Large intestine (tissue), 3 donors: ENCODE measurements at regions not wholly inside any gene's neighbourhood (a gene's known extent, or its start where the extent isn't known, plus 50 kb on each side); places are given as distances from the start of the nearest gene placed in this dataset.

ENCODE experiments used
- DNase-seq, 2 donors: peaks; one replicate each; pipeline versions ENCODE4 v3.0.0 to v3.0.0-alpha.2; 2013
- H3K27ac ChIP-seq: one replicate; pipeline ENCODE4 v1.5.1; 2013; ENCODE audit warnings: low read length
- H3K27me3 ChIP-seq: 2 replicates; pipeline ENCODE4 v1.6.1; 2013; ENCODE audit warnings: low read length; ENCODE audit not compliant: control insufficient read depth, insufficient read depth
- H3K36me3 ChIP-seq: 2 replicates; pipeline ENCODE4 v1.6.1; 2013; ENCODE audit warnings: low read length; ENCODE audit not compliant: control insufficient read depth, insufficient read depth
- H3K4me1 ChIP-seq: one replicate; pipeline ENCODE4 v1.6.1; 2013; ENCODE audit warnings: low read length; ENCODE audit not compliant: control insufficient read depth, insufficient read depth
- H3K4me3 ChIP-seq: one replicate; pipeline ENCODE4 v1.5.1; 2013; ENCODE audit warnings: low read length
- H3K9me3 ChIP-seq: one replicate; pipeline ENCODE4 v1.6.1; 2013; ENCODE audit warnings: mild to moderate bottlenecking, low read depth, low read length, moderate library complexity; ENCODE audit not compliant: control insufficient read depth
- WGBS: methylation state at CpG from one replicate; pipeline ENCODE4 v1.1.5; 2013; ENCODE audit warnings: low lambda C conversion rate; ENCODE audit not compliant: insufficient coverage; 5-methylcytosine and 5-hydroxymethylcytosine counted together

DNA sequence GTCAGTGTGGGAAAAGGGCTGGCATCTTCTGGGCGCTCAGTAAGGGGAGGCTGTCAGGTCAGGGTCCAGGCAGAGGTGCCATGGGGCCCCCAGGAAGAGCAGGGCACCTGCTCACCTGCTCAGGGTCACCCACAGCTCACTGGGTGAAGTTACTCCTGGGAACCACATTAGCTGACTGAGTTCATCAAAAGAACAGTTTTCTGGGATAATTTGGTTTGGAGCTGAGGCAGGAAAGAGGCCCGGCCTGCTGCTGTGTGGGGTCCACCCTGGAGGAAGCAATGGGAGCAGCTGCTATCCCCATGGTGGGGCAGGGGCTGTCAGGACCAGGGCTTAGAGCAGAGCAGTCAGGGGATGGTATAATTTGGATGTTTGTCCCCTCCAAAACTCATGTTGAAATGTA, 97.2 kb upstream of the GPC1 start:
- Histone ChIP-seq H3K4me3 (no peak overlapping the region), H3K27ac (no peak overlapping the region), H3K27me3 (no peaks in the 10 kb centered on the region), H3K9me3 (no peaks in the 10 kb centered on the region), H3K4me1 (no peaks in the 10 kb centered on the region), H3K36me3 (no peaks in the 10 kb centered on the region)
- no peak for DNase-seq
- WGBS = no CpG with 5 or more reads among the region's 2 CpGs

DNA sequence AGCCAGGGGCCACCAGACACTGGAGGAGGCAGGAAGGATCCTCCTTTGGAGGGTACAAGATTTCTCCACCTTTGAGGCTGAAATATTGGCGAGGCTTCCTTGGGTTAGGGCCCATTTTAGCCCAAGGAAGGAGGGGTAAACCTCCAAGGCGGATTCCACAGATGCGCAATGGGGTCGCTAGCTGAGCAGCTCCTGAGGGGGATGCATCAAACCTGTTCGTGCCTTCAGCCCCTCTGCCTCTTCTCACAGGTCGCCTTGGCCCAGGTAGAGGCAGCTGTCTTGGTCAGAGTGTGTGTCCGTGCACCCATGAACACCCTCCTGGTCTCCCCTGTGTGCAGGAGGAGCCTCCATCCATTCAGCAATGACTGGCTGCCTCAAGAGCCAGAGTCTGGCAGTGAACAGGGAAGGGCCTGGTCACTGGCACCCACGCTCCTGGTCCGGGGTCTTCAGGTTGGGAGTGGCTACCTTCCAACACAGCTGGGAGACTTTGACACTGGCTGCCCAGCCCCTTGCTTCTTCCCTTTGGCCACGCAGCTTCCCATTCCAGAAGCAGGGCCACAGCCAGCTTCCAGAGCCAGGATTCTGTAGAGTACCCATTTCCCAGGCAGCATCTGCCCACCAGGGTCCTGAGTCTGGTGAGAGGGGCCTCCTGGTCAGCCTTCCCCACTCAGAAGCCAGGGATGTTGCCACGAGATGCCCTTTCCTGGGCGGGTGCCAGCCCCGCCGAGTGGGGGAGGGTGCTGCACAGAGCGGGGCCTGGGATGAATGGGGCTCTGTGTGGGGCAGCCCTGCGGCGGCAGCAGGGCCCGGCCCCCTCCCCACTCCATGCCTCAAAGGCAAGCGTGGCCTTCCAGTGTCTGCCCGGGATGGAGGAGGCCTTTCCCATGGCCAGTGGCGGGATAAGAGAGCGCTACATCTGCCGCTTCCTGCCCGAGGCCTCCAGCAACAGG, 95.8 kb upstream of the GPC1 start:
- DNase-seq = no peak
- H3K4me1 ChIP-seq = no peaks in the 10 kb centered on the region
- H3K27ac ChIP-seq = no peak overlapping the region
- 100% methylated on average over 1 of the region's 24 CpGs for WGBS
- H3K9me3 ChIP-seq = no peaks in the 10 kb centered on the region
- no peaks in the 10 kb centered on the region for H3K27me3 ChIP-seq
- no peak overlapping the region for H3K4me3 ChIP-seq
- H3K36me3 ChIP-seq = no peaks in the 10 kb centered on the region

DNA sequence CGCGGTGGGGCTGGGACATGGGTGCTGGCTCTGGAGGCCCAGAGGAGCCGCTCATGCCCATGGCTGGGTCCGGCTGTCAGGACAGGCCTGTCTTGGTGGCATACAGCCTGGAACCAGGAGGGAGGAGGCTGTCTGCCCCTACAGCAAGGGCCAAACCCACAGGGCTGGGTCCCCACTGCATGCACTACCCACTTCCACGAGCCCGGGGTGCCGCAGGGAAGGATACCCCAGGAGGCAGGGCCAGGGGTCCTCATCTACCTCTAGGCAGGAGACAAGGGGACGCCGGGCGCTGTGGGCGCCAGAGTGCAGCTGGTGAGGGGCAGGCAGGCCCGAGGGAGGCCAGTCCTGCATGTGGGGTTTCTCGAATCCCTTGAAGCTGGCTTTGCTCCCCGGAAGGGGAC, 95.1 kb upstream of the GPC1 start:
- no peak overlapping the region for H3K27ac ChIP-seq

DNA sequence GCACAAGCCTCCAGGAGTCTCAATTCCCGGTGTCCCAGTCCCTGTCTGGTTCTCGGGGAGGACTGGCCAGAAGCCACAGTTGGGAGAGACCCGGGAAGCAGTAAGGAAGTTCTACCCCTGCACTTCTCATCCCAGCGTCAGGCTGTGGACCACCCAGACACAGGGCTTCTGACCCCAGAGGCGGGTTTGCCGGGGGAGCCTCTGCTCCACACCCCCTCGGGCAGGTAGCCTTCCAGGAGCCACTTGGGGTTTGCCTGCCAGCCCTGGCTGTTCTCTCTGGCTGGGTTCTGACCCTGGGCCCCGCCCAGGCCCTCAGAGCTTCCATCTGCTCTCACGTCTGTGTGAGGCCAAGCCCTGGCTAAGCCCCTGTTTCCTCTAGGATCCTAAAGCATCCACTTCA, 94.4 kb upstream of the GPC1 start:
- no peak for DNase-seq
- H3K36me3 ChIP-seq = no peaks in the 10 kb centered on the region
- H3K4me3 ChIP-seq = no peak overlapping the region
- peaks cover 2% of the 10 kb centered on the region for H3K9me3 ChIP-seq
- no peaks in the 10 kb centered on the region for H3K4me1 ChIP-seq
- no peak overlapping the region for H3K27ac ChIP-seq
- WGBS = no CpG with 5 or more reads among the region's 9 CpGs
- H3K27me3 ChIP-seq = no peaks in the 10 kb centered on the region

More for the DNA sequence above, 95.1 kb upstream of the GPC1 start:
- no peaks in the 10 kb centered on the region for H3K4me1 ChIP-seq
- no peaks in the 10 kb centered on the region for H3K36me3 ChIP-seq
- no peaks in the 10 kb centered on the region for H3K9me3 ChIP-seq
- DNase-seq = no peak
- no peak overlapping the region for H3K4me3 ChIP-seq
- no peaks in the 10 kb centered on the region for H3K27me3 ChIP-seq
- no CpG with 5 or more reads among the region's 14 CpGs for WGBS

DNA sequence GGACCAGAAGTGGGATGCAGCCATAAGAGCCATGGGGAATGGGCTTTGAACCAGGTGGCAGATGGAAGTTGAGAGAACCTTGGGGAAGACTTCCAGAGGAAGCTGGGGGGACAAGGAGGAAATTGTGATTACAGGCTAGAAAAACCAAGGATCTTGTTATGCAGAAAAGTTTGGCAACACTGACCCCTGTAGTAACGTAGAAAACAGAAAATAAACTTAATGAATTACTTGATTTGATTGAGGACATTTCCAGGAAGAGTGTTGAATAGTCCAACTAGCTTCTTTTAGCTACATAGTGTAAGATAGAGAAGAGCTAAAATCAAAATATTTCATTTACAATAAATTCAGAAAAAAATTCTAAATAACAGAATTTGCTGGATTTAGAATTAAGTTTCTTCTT, 91.9 kb upstream of the GPC1 start:
- no peaks in the 10 kb centered on the region for H3K36me3 ChIP-seq
- no peak for DNase-seq
- no peak overlapping the region for H3K27ac ChIP-seq
- H3K4me1 ChIP-seq = no peaks in the 10 kb centered on the region
- peaks cover 3% of the 10 kb centered on the region for H3K9me3 ChIP-seq
- no peaks in the 10 kb centered on the region for H3K27me3 ChIP-seq
- H3K4me3 ChIP-seq = no peak overlapping the region
- WGBS = 67% methylated on average over 1 of the region's 1 CpG

DNA sequence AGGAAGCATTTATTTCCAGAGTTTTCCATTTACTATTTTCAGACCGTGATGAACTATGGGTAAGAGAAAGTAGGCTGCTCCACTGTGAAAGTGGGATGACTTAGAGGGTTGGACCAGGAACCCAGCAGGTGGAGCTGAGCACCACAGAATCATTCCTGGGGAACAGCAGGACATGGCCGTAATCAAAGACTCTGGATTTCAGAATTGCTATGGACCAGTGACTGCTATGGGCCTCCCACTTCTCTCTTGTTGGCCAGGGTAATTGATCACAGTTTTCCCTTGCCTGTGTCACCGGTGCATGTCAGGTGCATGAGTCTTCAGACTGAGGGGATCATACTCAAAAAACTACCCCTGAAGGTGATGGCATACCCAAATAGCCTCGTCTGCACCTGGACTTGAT, 90.6 kb upstream of the GPC1 start:
- Histone ChIP-seq H3K27me3 (no peaks in the 10 kb centered on the region), H3K4me3 (no peak overlapping the region), H3K27ac (no peak overlapping the region), H3K9me3 (peaks cover 3% of the 10 kb centered on the region), H3K4me1 (no peaks in the 10 kb centered on the region), H3K36me3 (no peaks in the 10 kb centered on the region)
- no CpG with 5 or more reads among the region's 4 CpGs for WGBS
- DNase-seq = no peak

DNA sequence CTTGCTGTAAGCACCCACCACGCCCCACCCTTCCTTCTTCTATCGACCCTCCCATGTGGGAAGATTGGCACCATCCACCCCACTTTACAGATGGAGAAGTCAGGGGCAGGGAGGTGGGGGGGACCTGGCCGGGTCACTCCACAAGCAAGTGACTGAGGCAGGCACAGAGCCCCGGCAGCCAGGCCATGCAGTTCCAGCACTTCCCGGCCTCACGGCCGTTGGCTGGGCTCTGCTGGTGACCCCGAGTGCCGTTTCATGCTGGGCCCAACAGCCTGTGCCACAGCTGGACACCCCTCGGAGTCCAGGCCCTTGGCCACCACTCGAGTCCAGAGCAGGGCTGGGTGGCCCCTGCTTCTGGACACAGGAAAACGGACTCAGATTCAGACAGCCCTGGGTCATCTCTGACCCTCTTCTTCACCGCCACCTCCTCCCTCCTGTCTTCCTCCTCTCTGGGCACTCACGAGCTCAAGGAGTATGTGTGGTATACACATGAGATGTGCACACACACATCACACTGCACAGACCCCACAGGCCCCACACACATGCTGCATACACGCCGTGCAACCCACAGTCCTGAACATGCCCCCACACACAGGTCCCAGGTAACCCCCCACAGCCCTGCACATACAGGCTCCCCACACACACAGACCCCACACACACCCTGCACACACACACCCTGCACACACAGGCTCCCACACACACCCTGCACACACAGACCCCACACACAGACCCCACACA, 89.3 kb upstream of the GPC1 start:
- Histone ChIP-seq H3K4me3 (no peak overlapping the region), H3K27me3 (no peaks in the 10 kb centered on the region), H3K4me1 (no peaks in the 10 kb centered on the region), H3K36me3 (no peaks in the 10 kb centered on the region), H3K27ac (no peak overlapping the region), H3K9me3 (peaks cover 3% of the 10 kb centered on the region)
- no CpG with 5 or more reads among the region's 16 CpGs for whole genome bisulfite sequencing
- DNase-seq = no peak

DNA sequence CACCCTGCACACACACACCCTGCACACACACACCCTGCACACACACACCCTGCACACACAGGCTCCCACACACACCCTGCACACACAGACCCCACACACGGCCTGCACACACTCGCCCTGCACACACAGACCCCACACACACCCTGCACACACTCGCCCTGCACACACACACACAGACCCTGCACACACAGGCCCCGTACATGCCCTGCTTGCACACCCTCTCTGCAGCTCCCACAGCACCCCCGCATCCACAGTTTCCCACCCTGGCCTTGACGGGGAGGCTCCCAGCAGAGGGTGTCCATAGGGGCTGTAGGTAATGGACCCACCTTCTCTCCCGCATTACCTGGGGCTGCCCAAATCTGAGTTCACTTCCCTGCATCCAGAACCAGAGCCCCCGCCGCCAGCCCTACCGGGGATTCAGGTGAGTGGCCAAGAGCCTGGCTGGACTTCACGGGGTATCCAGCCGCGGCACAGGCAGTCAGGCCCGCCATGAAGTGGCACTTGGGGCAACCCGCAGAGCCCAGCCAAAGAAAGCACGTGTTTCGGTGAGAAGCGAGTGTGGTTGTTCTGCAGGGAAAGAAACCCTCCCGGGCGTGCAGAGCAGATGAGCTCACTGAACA, 88.6 kb upstream of the GPC1 start:
- WGBS = no CpG with 5 or more reads among the region's 20 CpGs
- H3K4me3 ChIP-seq = no peak overlapping the region
- H3K9me3 ChIP-seq = peaks cover 3% of the 10 kb centered on the region
- H3K27me3 ChIP-seq = no peaks in the 10 kb centered on the region
- no peaks in the 10 kb centered on the region for H3K4me1 ChIP-seq
- DNase-seq = no peak
- H3K27ac ChIP-seq = no peak overlapping the region
- H3K36me3 ChIP-seq = no peaks in the 10 kb centered on the region

DNA sequence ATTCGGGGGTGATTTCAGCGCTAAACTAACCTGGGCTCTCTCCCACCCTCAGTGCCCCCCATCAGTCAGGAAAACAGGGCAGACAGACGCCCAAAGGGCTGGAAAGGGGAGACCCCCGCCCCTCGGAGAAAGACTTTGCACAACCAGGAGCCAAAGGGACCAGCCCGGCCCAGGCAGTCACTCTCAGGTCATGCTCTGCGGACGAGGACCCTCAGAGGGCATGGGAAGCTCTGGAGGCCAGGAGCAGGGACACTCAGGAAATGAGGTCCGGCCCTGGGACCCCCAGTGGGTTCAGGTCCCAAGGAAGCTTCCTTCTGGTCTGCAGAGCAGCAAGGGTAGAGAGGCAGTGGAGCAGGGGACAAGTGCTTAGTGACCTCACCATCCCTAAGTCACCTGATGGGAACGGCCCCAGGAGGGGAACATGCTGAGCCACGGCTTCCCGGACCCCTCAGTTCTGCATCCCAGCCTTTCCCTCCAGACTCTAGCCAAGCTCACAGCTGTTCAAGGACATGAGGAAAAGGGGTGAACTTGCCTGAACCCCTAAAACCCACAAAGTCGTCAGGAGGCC, 88.0 kb upstream of the GPC1 start:
- no peaks in the 10 kb centered on the region for H3K27me3 ChIP-seq
- H3K4me3 ChIP-seq = no peak overlapping the region
- no peaks in the 10 kb centered on the region for H3K4me1 ChIP-seq
- H3K36me3 ChIP-seq = no peaks in the 10 kb centered on the region
- no peak overlapping the region for H3K27ac ChIP-seq
- H3K9me3 ChIP-seq = peaks cover 3% of the 10 kb centered on the region
- no CpG with 5 or more reads among the region's 13 CpGs for WGBS
- DNase-seq = no peak

DNA sequence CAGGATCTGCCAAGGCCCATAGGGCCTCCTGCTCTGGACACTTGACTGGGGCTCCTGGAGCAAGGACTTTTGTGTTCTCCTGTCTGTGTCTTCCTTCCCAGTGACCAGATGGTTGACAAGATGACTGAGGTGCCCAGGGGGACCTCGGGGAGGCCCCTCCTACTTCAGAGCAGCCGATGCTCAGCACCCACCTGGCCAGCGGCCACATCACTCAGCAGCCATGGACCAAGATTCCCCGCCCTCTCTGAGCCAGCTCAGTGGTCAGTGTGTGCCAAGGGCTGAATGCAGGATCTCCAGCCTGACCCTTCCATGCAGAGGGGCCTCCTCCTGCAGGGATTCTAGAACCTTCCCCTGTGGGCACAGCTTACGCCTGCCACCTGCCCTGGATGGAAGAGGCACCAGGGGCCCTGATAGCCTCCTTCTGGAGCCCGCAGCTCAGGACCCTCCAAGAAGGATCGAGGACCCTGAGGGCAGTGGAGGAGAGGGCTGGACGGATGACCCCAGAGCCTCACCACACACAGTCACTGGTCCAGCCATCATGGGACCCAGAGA, 87.4 kb upstream of the GPC1 start:
- no peak overlapping the region for H3K4me3 ChIP-seq
- no peak for DNase-seq
- H3K27me3 ChIP-seq = no peaks in the 10 kb centered on the region
- peaks cover 3% of the 10 kb centered on the region for H3K9me3 ChIP-seq
- no peaks in the 10 kb centered on the region for H3K36me3 ChIP-seq
- WGBS = no CpG with 5 or more reads among the region's 8 CpGs
- no peaks in the 10 kb centered on the region for H3K4me1 ChIP-seq
- H3K27ac ChIP-seq = no peak overlapping the region
